HepG2 (cell line): ENCODE measurements at regions not wholly inside any gene's neighbourhood (a gene's known extent, or its start where the extent isn't known, plus 50 kb on each side); places are given as distances from the start of the nearest gene placed in this dataset.

Experiments used
- AHDC1 ChIP-seq: sonication (generic); formaldehyde crosslinking; IDR thresholded peaks from 2 replicates; pipeline ENCODE4 v1.5.1; 2020; ENCODE audit warnings: mild to moderate bottlenecking, missing genetic modification reagents, borderline replicate concordance
- ARID4A ChIP-seq: sonication (generic); formaldehyde crosslinking; IDR thresholded peaks from 2 replicates; pipeline ENCODE4 v1.5.0; 2020; ENCODE audit warnings: mild to moderate bottlenecking, missing genetic modification reagents, borderline replicate concordance
- ARID5B ChIP-seq: IDR thresholded peaks from 2 replicates; pipeline ENCODE4 v1.4.0; 2020; ENCODE audit warnings: mild to moderate bottlenecking, missing genetic modification reagents
- CTCF ChIP-seq: sonication (generic); formaldehyde crosslinking; IDR thresholded peaks from 2 replicates; pipeline ENCODE4 v1.5.0; 2020; ENCODE audit warnings: mild to moderate bottlenecking, missing genetic modification reagents, moderate library complexity
- EED ChIP-seq: sonication (generic); formaldehyde crosslinking; IDR thresholded peaks from 2 replicates; pipeline ENCODE4 v1.5.0; 2020; ENCODE audit warnings: mild to moderate bottlenecking, missing genetic modification reagents
- KDM3A ChIP-seq: IDR thresholded peaks from 2 replicates; pipeline ENCODE4 v1.6.1; 2018; ENCODE audit warnings: low read depth, missing compliant biosample characterization
- MED8 ChIP-seq: sonication (generic); formaldehyde crosslinking; IDR thresholded peaks from 2 replicates; pipeline ENCODE4 v1.8.1; 2023; ENCODE audit warnings: mild to moderate bottlenecking, missing genetic modification reagents; ENCODE audit not compliant: insufficient replicate concordance
- RXRB ChIP-seq: IDR thresholded peaks from 2 replicates; pipeline ENCODE4 v1.6.1; 2016; ENCODE audit warnings: borderline replicate concordance, missing genetic modification reagents, missing compliant biosample characterization
- STAG1 ChIP-seq: sonication (generic); formaldehyde crosslinking; IDR thresholded peaks from 2 replicates; pipeline ENCODE4 v1.4.0; 2020; ENCODE audit warnings: missing genetic modification reagents
- YEATS2 ChIP-seq: sonication (generic); formaldehyde crosslinking; IDR thresholded peaks from 2 replicates; pipeline ENCODE4 v1.4.0; 2020; ENCODE audit warnings: missing genetic modification reagents, borderline replicate concordance
- ZNF24 ChIP-seq: fragments of 450-650 bp; IDR thresholded peaks from 2 replicates; pipeline ENCODE4 v1.6.1; 2017; ENCODE audit warnings: antibody characterized with exemption, mild to moderate bottlenecking
- ZNF260 ChIP-seq: sonication (generic); formaldehyde crosslinking; IDR thresholded peaks from 2 replicates; pipeline ENCODE4 v1.4.0; 2020; ENCODE audit warnings: missing genetic modification reagents, low read depth, mild to moderate bottlenecking, borderline replicate concordance
- ZNF720 ChIP-seq: sonication (generic); formaldehyde crosslinking; IDR thresholded peaks from 2 replicates; pipeline ENCODE4 v1.4.0; 2020; ENCODE audit warnings: missing genetic modification reagents

GRCh38 chr17:65294181-65294719 is 157.1 kb downstream of the RGS9 start (continued):
- no peak for TF ChIP-seq MED8 (CRISPR knock-in tag)
- 0 out of 2 replicates have a peak, but pooled peaks have one; percentile 14 for TF ChIP-seq ARID4A (CRISPR knock-in tag)
- peak; percentile 20; the same call in 1 of the 2 replicates for TF ChIP-seq AHDC1 (CRISPR knock-in tag)
- TF ChIP-seq EED (CRISPR knock-in tag), result peak; percentile 65
- TF ChIP-seq ZNF260, result no peak
- 0 out of 2 replicates have a peak, but pooled peaks have one; percentile 9 for TF ChIP-seq ZNF720 (CRISPR knock-in tag)
- TF ChIP-seq CTCF (CRISPR knock-in tag), result peak; percentile 99
- peak; percentile 97 for TF ChIP-seq STAG1 (CRISPR knock-in tag)
- 0 out of 2 replicates have a peak, but pooled peaks have one; percentile 47 for TF ChIP-seq KDM3A (CRISPR knock-in tag)
- TF ChIP-seq ZNF24, result no peak
- 0 out of 2 replicates have a peak, but pooled peaks have one; percentile 21 for TF ChIP-seq YEATS2 (CRISPR knock-in tag)
- TF ChIP-seq RXRB, result 0 out of 2 replicates have a peak, but pooled peaks have one; percentile 39
- peak; percentile 34; the same call in 1 of the 2 replicates for TF ChIP-seq ARID5B (CRISPR knock-in tag)
